GM18951 (cell line): ENCODE measurements at regions not wholly inside any gene's neighbourhood (a gene's known extent, or its start where the extent isn't known, plus 50 kb on each side); places are given as distances from the start of the nearest gene placed in this dataset.

Experiments used
- POLR2A ChIP-seq: IDR thresholded peaks from 4 replicates; pipeline ENCODE4 v1.6.1; 2011; ENCODE audit warnings: mild to moderate bottlenecking; ENCODE audit not compliant: insufficient read length, insufficient read depth; ENCODE audit errors: extremely low read depth
- in situ Hi-C: fragments of 300-500 bp; cut with MboI; formaldehyde crosslinking; loops from one replicate; pipeline ENCODE4 v1.12.0; 2022; ENCODE audit warnings: low sequenced_read_pairs, mixed read lengths, inconsistent platforms; ENCODE audit not compliant: unreplicated experiment

- TF ChIP-seq POLR2A, result no peak
- in situ Hi-C loops, result no loop called here
Observed at GRCh38 chr2:198211706-198212105, 407.3 kb downstream of the PLCL1 start.

DNA sequence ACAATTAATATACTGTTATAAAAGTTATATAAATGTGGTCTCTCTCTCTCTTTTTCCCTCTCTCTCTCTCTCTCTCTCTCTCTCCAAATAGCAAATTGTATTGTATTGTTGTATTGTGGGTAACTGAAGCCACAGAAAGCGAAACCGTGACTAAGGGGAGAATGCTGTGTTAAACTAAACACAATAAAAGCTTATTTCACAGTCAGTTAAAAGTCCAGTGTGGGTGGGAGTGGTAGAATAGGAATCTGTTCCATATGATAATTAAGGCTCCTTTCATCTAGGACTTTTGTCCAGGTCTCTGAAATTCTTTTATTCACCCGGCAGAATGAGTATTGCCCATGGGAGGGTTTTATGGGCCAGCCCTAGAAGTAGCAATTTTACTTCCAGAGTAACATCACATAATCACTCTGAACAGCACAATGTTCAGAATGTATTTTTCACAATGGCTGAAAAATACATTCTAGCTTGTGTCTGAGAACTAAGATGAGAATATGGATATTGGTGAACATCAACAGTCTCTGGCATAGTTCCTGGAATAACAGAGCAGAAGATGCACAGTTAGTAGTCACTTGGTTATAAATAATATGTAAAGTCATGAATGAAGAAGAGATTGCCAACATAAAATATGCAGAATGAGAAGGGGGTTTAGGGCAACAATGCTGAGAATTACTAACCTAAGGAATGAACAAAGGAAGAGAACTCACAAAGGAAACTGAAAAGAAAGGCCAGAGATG is 399.1 kb downstream of the PLCL1 start:
- no peak for TF ChIP-seq POLR2A
- in situ Hi-C loops, result no loop called here
